Aorta (tissue), 5 donors: ENCODE measurements at regions not wholly inside any gene's neighbourhood (a gene's known extent, or its start where the extent isn't known, plus 50 kb on each side); places are given as distances from the start of the nearest gene placed in this dataset.

Source experiments
- ATAC-seq: fragments of 200-7000 bp; cut with Tn5 transposase; one replicate; pipeline ENCODE4 v1.9.1; 2022; ENCODE audit warnings: moderate library complexity; ENCODE audit not compliant: low FRiP score
- DNase-seq, 2 donors: peaks; one replicate each; pipeline ENCODE4 v3.0.0-alpha.2; 2020
- H3K27ac ChIP-seq, 2 donors: one replicate each; pipeline ENCODE4 v1.5.1; 2013; ENCODE audit warnings: low read length in 2 of 2, mild to moderate bottlenecking in 2 of 2, moderate library complexity in 2 of 2, control low read depth in 1 of 2, inconsistent platforms in 1 of 2, low read depth in 1 of 2
- H3K27me3 ChIP-seq, 2 donors: one replicate each; pipeline ENCODE4 v1.6.1; 2013; ENCODE audit warnings: control low read depth in 1 of 2, low read length in 1 of 2, mild to moderate bottlenecking in 1 of 2, moderate library complexity in 1 of 2; ENCODE audit not compliant: insufficient read depth in 2 of 2, control insufficient read depth in 1 of 2
- H3K36me3 ChIP-seq, 2 donors: one replicate each; pipeline ENCODE4 v1.6.1; 2013; ENCODE audit warnings: control low read depth in 1 of 2, low read length in 1 of 2, mild to moderate bottlenecking in 1 of 2; ENCODE audit not compliant: insufficient read depth in 2 of 2, control insufficient read depth in 1 of 2
- H3K4me1 ChIP-seq, 2 donors: one replicate each; pipeline ENCODE4 v1.6.1; 2013; ENCODE audit warnings: low read length in 2 of 2, control low read depth in 1 of 2, mild to moderate bottlenecking in 1 of 2, moderate library complexity in 1 of 2; ENCODE audit not compliant: insufficient read depth in 2 of 2, control insufficient read depth in 1 of 2
- H3K4me3 ChIP-seq, 2 donors: one replicate each; pipeline ENCODE4 v1.5.1; 2013; ENCODE audit warnings: low read length in 2 of 2, control low read depth in 1 of 2, mild to moderate bottlenecking in 1 of 2
- H3K9me3 ChIP-seq: one replicate; pipeline ENCODE4 v1.6.1; 2013; ENCODE audit warnings: mild to moderate bottlenecking, low read length; ENCODE audit not compliant: control insufficient read depth
- WGBS, 2 donors: extraction: QIAGEN DNeasy Blood & Tissue Kit; methylation state at CpG; one replicate each; pipeline ENCODE4 v1.1.7; 2013; 5-methylcytosine and 5-hydroxymethylcytosine counted together
- intact Hi-C, 2 donors: fragments of 100-400 bp; cut with DNase I; formaldehyde crosslinking; loops; one replicate each; pipeline versions ENCODE4 v1.14.2 to v1.15.0; 2022
- donor health status: healthy with polysubstance abuse.
- donor health status: Bipolar disorder and iron deficiency.
- donor health status: DM: no; HTN: no; CAD: no.
- donor health status: DM: no; HTN: no; CAD: no.
- donor health status: DM: yes; HTN: yes; CAD: no.

- no peak for DNase-seq
- Histone ChIP-seq H3K36me3 (no peaks in the 10 kb centered on the region), H3K4me3 (no peak overlapping the region), H3K4me1 (no peaks in the 10 kb centered on the region), H3K27ac (no peak overlapping the region), H3K27me3 (no peaks in the 10 kb centered on the region), H3K9me3 (no peaks in the 10 kb centered on the region)
- ATAC-seq, result no peak
- WGBS, 2 donors, result 83 to 88% methylated on average over 1 of the region's 1 CpG
- intact Hi-C loops, result no loop called here
Measured at GRCh38 chr10:128322950-128323349, 196.7 kb upstream of the MKI67 start.

- intact Hi-C loops, result no loop called here
- DNase-seq, result no peak
- 42 to 44% methylated on average over 14 of the region's 14 CpGs for WGBS, 2 donors
Measured at GRCh38 chr10:128324058-128324827, 198.0 kb upstream of the MKI67 start.

GRCh38 chr10:128325788-128326187, 199.6 kb upstream of the MKI67 start:
- WGBS, 2 donors, result 88 to 94% methylated on average over 9 of the region's 9 CpGs
- no peak for ATAC-seq
- Histone ChIP-seq H3K27me3 (no peaks in the 10 kb centered on the region), H3K27ac (no peak overlapping the region), H3K36me3 (no peaks in the 10 kb centered on the region), H3K4me1 (no peaks in the 10 kb centered on the region), H3K9me3 (no peaks in the 10 kb centered on the region), H3K4me3 (no peak overlapping the region)
- intact Hi-C loops, result no loop called here
- no peak for DNase-seq

More at GRCh38 chr10:128324058-128324827, 198.0 kb upstream of the MKI67 start:
- H3K27ac ChIP-seq, result no peak overlapping the region
- ATAC-seq, result peak; percentile 71
- no peaks in the 10 kb centered on the region for H3K36me3 ChIP-seq
- no peaks in the 10 kb centered on the region for H3K27me3 ChIP-seq
- H3K9me3 ChIP-seq, result no peaks in the 10 kb centered on the region
- no peak overlapping the region for H3K4me3 ChIP-seq
- H3K4me1 ChIP-seq, result no peaks in the 10 kb centered on the region

GRCh38 chr10:128326251-128326650, 200.0 kb upstream of the MKI67 start:
- H3K27ac ChIP-seq, result no peak overlapping the region
- no peaks in the 10 kb centered on the region for H3K4me1 ChIP-seq
- no peak for ATAC-seq
- 90 to 96% methylated on average over 19 of the region's 19 CpGs for WGBS, 2 donors
- H3K36me3 ChIP-seq, result no peaks in the 10 kb centered on the region
- DNase-seq, result no peak
- intact Hi-C loops, result no loop called here
- no peak overlapping the region for H3K4me3 ChIP-seq
- no peaks in the 10 kb centered on the region for H3K27me3 ChIP-seq
- no peaks in the 10 kb centered on the region for H3K9me3 ChIP-seq

- Histone ChIP-seq H3K4me1 (no peaks in the 10 kb centered on the region), H3K9me3 (no peaks in the 10 kb centered on the region), H3K36me3 (no peaks in the 10 kb centered on the region), H3K27me3 (no peaks in the 10 kb centered on the region), H3K4me3 (no peak overlapping the region), H3K27ac (no peak overlapping the region)
- DNase-seq, result no peak
- WGBS, 2 donors, result 94 to 95% methylated on average over 11 of the region's 11 CpGs
- ATAC-seq, result no peak
- intact Hi-C loops, result no loop called here
Measured at GRCh38 chr10:128326851-128327250, 200.6 kb upstream of the MKI67 start.

- Histone ChIP-seq H3K36me3 (no peaks in the 10 kb centered on the region), H3K9me3 (no peaks in the 10 kb centered on the region), H3K4me1 (peaks cover 0 to 4% of the 10 kb centered on the region in 2 donors), H3K27me3 (no peaks in the 10 kb centered on the region), H3K27ac (no peak overlapping the region), H3K4me3 (no peak overlapping the region)
- DNase-seq (no peak), ATAC-seq (no peak)
- 58 to 68% methylated on average over 6 of the region's 6 CpGs for WGBS, 2 donors
- intact Hi-C loops, result no loop called here
Measured at GRCh38 chr10:128336401-128336800, 210.2 kb upstream of the MKI67 start.

GRCh38 chr10:128337860-128338378, 211.7 kb upstream of the MKI67 start:
- 2 to 5% methylated on average over 7 of the region's 7 CpGs for WGBS, 2 donors
- DNase-seq (peak in 1 of 2 donors; percentile 59), ATAC-seq (peak; percentile 79)
- Histone ChIP-seq H3K4me1 (peaks cover 0 to 4% of the 10 kb centered on the region in 2 donors), H3K9me3 (no peaks in the 10 kb centered on the region), H3K4me3 (no peak overlapping the region), H3K36me3 (no peaks in the 10 kb centered on the region), H3K27ac (no peak overlapping the region), H3K27me3 (no peaks in the 10 kb centered on the region)
- intact Hi-C loops, result no loop called here

GRCh38 chr10:128338951-128339350, 212.7 kb upstream of the MKI67 start:
- intact Hi-C loops, result no loop called here
- ATAC-seq (no peak), DNase-seq (no peak)
- H3K9me3 ChIP-seq, result no peaks in the 10 kb centered on the region
- no peaks in the 10 kb centered on the region for H3K36me3 ChIP-seq
- WGBS, 2 donors, result 89 to 91% methylated on average over 3 of the region's 3 CpGs
- no peaks in the 10 kb centered on the region for H3K27me3 ChIP-seq
- no peak overlapping the region for H3K27ac ChIP-seq
- peaks cover 0 to 4% of the 10 kb centered on the region in 2 donors for H3K4me1 ChIP-seq
- no peak overlapping the region for H3K4me3 ChIP-seq

GRCh38 chr10:128339753-128340152, 213.5 kb upstream of the MKI67 start:
- intact Hi-C loops, result no loop called here
- H3K4me3 ChIP-seq, result no peak overlapping the region
- H3K27me3 ChIP-seq, result no peaks in the 10 kb centered on the region
- 80 to 89% methylated on average over 4 of the region's 4 CpGs for WGBS, 2 donors
- H3K36me3 ChIP-seq, result no peaks in the 10 kb centered on the region
- ATAC-seq, result no peak
- DNase-seq, result no peak
- no peaks in the 10 kb centered on the region for H3K9me3 ChIP-seq
- H3K27ac ChIP-seq, result no peak overlapping the region
- H3K4me1 ChIP-seq, result peaks cover 0 to 4% of the 10 kb centered on the region in 2 donors
